ENCODE measurements at regions not wholly inside any gene's neighbourhood (a gene's known extent, or its start where the extent isn't known, plus 50 kb on each side); places are given as distances from the start of the nearest gene placed in this dataset.

- no peaks in the 10 kb centered on the region for H3K27me3 ChIP-seq (ENCODE audit: control insufficient read depth in 1 of 2, insufficient read depth in 2 of 2, low read length in 1 of 2)
- no peaks in the 10 kb centered on the region for H3K36me3 ChIP-seq (ENCODE audit: control insufficient read depth in 1 of 2, insufficient read depth in 2 of 2, low read length in 1 of 2)
- H3K27ac ChIP-seq (ENCODE audit: low read depth in 1 of 2, low read length in 2 of 2) = no peak overlapping the region
- H3K4me3 ChIP-seq (ENCODE audit: low read length in 2 of 2) = no peak overlapping the region
- ATAC-seq (ENCODE audit: low FRiP score) = no peak
- H3K9me3 ChIP-seq (ENCODE audit: control insufficient read depth, low read length) = no peaks in the 10 kb centered on the region
- intact Hi-C loops (cut with DNase I) = no loop called here
- no peaks in the 10 kb centered on the region for H3K4me1 ChIP-seq (ENCODE audit: control insufficient read depth in 1 of 2, insufficient read depth in 2 of 2, low read length in 2 of 2)
- DNase-seq = peak in 1 of 2 donors; percentile 48
- WGBS, 2 donors = 50 to 54% methylated on average over 13 of the region's 13 CpGs
These were observed 67.9 kb upstream of the PRKCQ start for GRCh38 chr10:6647811-6648526.

DNA sequence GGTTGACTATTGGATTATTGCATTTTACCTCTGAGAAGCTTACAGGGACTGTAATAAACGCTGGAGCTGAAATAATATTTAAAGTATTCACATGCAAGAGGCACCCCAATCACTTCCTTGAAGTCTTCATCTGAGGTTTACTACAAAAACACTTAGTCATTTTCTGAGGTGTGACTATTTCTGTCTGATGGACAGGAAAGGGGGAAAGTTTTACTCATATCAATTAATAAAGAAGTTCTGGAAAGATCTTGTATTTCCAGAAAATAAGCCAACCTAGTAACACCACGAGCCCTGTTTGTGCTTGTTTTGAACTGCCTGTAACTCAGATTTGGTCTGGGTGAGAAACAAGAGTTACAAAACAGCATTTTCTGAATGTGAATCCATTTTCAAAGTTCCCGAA is 63.9 kb upstream of the PRKCQ start:
- Histone ChIP-seq H3K4me1 (ENCODE audit: control insufficient read depth in 1 of 2, insufficient read depth in 2 of 2, low read length in 2 of 2) (no peaks in the 10 kb centered on the region), H3K27me3 (ENCODE audit: control insufficient read depth in 1 of 2, insufficient read depth in 2 of 2, low read length in 1 of 2) (no peaks in the 10 kb centered on the region), H3K9me3 (ENCODE audit: control insufficient read depth, low read length) (no peaks in the 10 kb centered on the region), H3K36me3 (ENCODE audit: control insufficient read depth in 1 of 2, insufficient read depth in 2 of 2, low read length in 1 of 2) (no peaks in the 10 kb centered on the region), H3K4me3 (ENCODE audit: low read length in 2 of 2) (no peak overlapping the region), H3K27ac (ENCODE audit: low read depth in 1 of 2, low read length in 2 of 2) (no peak overlapping the region)
- 48 to 53% methylated on average over 3 of the region's 3 CpGs for WGBS, 2 donors
- DNase-seq (no peak), ATAC-seq (ENCODE audit: low FRiP score) (no peak)
- intact Hi-C loops (cut with DNase I) = no loop called here

DNA sequence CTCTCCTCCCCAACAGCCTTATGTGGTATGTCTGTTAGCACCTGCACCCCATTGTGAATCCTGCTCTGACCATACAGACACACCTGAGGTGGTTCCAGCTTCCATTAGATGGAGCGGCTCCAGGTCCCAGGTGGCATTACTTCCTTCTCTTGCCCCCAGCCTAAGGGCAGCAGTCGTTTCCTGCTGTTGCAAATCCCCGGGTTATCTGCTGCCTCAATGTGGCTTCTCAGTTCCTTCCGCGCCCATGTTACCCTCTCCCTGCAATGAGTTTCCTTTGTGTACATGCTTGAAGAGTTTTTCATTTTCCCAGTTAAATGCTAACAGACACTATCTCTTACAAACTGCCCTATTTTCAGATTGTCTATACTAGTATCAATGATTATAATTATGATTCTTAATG is 62.8 kb upstream of the PRKCQ start:
- ATAC-seq (ENCODE audit: low FRiP score) (no peak), DNase-seq (no peak)
- Histone ChIP-seq H3K27ac (ENCODE audit: low read depth in 1 of 2, low read length in 2 of 2) (no peak overlapping the region), H3K4me1 (ENCODE audit: control insufficient read depth in 1 of 2, insufficient read depth in 2 of 2, low read length in 2 of 2) (no peaks in the 10 kb centered on the region), H3K36me3 (ENCODE audit: control insufficient read depth in 1 of 2, insufficient read depth in 2 of 2, low read length in 1 of 2) (no peaks in the 10 kb centered on the region), H3K4me3 (ENCODE audit: low read length in 2 of 2) (no peak overlapping the region), H3K27me3 (ENCODE audit: control insufficient read depth in 1 of 2, insufficient read depth in 2 of 2, low read length in 1 of 2) (no peaks in the 10 kb centered on the region), H3K9me3 (ENCODE audit: control insufficient read depth, low read length) (no peaks in the 10 kb centered on the region)
- intact Hi-C loops (cut with DNase I) = no loop called here
- WGBS, 2 donors = 43 to 64% methylated on average over 5 of the region's 5 CpGs

DNA sequence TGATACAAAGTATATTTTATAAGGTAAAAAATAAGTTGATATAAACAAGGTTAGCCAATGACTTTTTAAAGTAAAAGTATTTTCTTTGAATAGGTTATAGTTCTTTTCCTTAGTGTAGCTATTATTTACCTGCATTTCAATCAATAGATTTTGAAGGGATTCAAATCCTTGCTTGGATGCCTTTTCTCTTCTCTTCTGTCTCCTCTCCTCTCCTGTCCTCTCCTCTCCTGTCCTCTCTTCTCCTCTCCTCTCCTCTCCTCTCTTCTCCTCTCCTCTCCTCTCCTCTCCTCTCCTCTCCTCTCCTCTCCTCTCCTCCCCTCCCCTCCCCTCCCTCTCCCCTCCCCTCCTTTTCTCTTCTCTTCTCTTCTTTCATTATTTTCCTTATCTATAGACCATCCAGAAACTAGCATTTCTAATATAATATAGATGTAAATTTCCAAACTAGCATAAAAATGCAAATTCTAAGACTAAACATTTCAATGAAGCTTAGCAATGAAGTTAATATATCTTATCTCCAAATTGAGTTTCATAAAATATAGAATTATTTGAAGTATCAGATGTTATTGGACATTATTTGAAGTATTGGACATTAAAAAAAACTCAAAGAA is 60.5 kb upstream of the PRKCQ start:
- ATAC-seq (ENCODE audit: low FRiP score) (no peak), DNase-seq (no peak)
- intact Hi-C loops (cut with DNase I) = no loop called here
- H3K9me3 ChIP-seq (ENCODE audit: control insufficient read depth, low read length) = peaks cover 1% of the 10 kb centered on the region
- no peak overlapping the region for H3K27ac ChIP-seq (ENCODE audit: low read depth in 1 of 2, low read length in 2 of 2)
- H3K4me1 ChIP-seq (ENCODE audit: control insufficient read depth in 1 of 2, insufficient read depth in 2 of 2, low read length in 2 of 2) = no peaks in the 10 kb centered on the region
- H3K36me3 ChIP-seq (ENCODE audit: control insufficient read depth in 1 of 2, insufficient read depth in 2 of 2, low read length in 1 of 2) = no peaks in the 10 kb centered on the region
- no peaks in the 10 kb centered on the region for H3K27me3 ChIP-seq (ENCODE audit: control insufficient read depth in 1 of 2, insufficient read depth in 2 of 2, low read length in 1 of 2)
- no peak overlapping the region for H3K4me3 ChIP-seq (ENCODE audit: low read length in 2 of 2)

DNA sequence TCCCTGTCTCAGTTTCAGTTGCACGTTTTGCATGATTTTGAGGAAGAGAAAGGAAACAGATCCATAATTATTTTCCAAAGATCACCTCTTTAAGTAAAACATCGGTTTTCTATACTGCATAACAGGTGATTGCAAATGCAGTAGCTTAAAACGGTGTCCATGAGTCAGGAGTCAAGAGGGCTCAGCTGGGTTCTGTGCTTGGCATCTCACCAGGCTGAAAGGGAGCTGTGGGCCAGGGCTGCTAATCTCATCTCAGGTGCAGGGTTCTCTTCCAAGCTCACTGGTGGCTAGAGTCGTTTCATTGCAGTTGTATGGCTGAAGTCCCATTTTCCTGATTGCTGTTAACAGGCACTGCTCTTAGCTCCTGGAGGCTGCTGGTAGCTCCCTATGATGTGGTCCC is 57.0 kb upstream of the PRKCQ start:
- Histone ChIP-seq H3K9me3 (ENCODE audit: control insufficient read depth, low read length) (peaks cover 1% of the 10 kb centered on the region), H3K27me3 (ENCODE audit: control insufficient read depth in 1 of 2, insufficient read depth in 2 of 2, low read length in 1 of 2) (no peaks in the 10 kb centered on the region), H3K4me1 (ENCODE audit: control insufficient read depth in 1 of 2, insufficient read depth in 2 of 2, low read length in 2 of 2) (no peaks in the 10 kb centered on the region), H3K27ac (ENCODE audit: low read depth in 1 of 2, low read length in 2 of 2) (no peak overlapping the region), H3K4me3 (ENCODE audit: low read length in 2 of 2) (no peak overlapping the region), H3K36me3 (ENCODE audit: control insufficient read depth in 1 of 2, insufficient read depth in 2 of 2, low read length in 1 of 2) (no peaks in the 10 kb centered on the region)
- 63 to 71% methylated on average over 4 of the region's 4 CpGs for WGBS, 2 donors
- no peak for DNase-seq
- intact Hi-C loops (cut with DNase I) = no loop called here
- no peak for ATAC-seq (ENCODE audit: low FRiP score)

GRCh38 chr10:6635784-6636183 is 55.7 kb upstream of the PRKCQ start:
- intact Hi-C loops (cut with DNase I) = no loop called here
- ATAC-seq (ENCODE audit: low FRiP score) (no peak), DNase-seq (no peak)
- Histone ChIP-seq H3K27me3 (ENCODE audit: control insufficient read depth in 1 of 2, insufficient read depth in 2 of 2, low read length in 1 of 2) (no peaks in the 10 kb centered on the region), H3K4me1 (ENCODE audit: control insufficient read depth in 1 of 2, insufficient read depth in 2 of 2, low read length in 2 of 2) (no peaks in the 10 kb centered on the region), H3K4me3 (ENCODE audit: low read length in 2 of 2) (no peak overlapping the region), H3K27ac (ENCODE audit: low read depth in 1 of 2, low read length in 2 of 2) (no peak overlapping the region), H3K9me3 (ENCODE audit: control insufficient read depth, low read length) (peaks cover 1% of the 10 kb centered on the region), H3K36me3 (ENCODE audit: control insufficient read depth in 1 of 2, insufficient read depth in 2 of 2, low read length in 1 of 2) (no peaks in the 10 kb centered on the region)
- WGBS, 2 donors = 75 to 77% methylated on average over 2 of the region's 2 CpGs
